HL-60 (cell line): ENCODE measurements at regions not wholly inside any gene's neighbourhood (a gene's known extent, or its start where the extent isn't known, plus 50 kb on each side); places are given as distances from the start of the nearest gene placed in this dataset.
A peak's percentile ranks its signal among the peaks of the same experiment; 100 is the strongest.

ENCODE experiments used
- DNase-seq, 2 experiments: peaks; one replicate each; pipeline ENCODE4 v3.0.0-alpha.2; 2010 to 2020; ENCODE audit warnings: low read depth in 1 of 2, low spot score in 1 of 2
- H3K27ac ChIP-seq: fragments of 250-450 bp; sonication (Bioruptor Pico); replicated peaks from 2 replicates; pipeline ENCODE4 v1.5.1; 2020; ENCODE audit warnings: mild to moderate bottlenecking, moderate library complexity
- H3K27me3 ChIP-seq: fragments of 250-450 bp; sonication (Bioruptor Pico); 2 replicates; pipeline ENCODE4 v1.5.1; 2021; ENCODE audit warnings: mild to moderate bottlenecking, moderate library complexity; ENCODE audit not compliant: insufficient read depth, poor library complexity, severe bottlenecking
- H3K4me3 ChIP-seq: replicated peaks from 2 replicates; pipeline ENCODE4 v1.5.1; 2011; ENCODE audit warnings: mild to moderate bottlenecking, control low read depth, low read length; ENCODE audit not compliant: insufficient read depth
- GABPA ChIP-seq: IDR thresholded peaks from 2 replicates; pipeline ENCODE4 v1.6.1; 2012; ENCODE audit warnings: low read depth
- POLR2AphosphoS5 ChIP-seq: IDR thresholded peaks from 2 replicates; pipeline ENCODE4 v1.6.1; 2012; ENCODE audit warnings: low read depth
- REST ChIP-seq: IDR thresholded peaks from 2 replicates; pipeline ENCODE4 v1.6.1; 2012; ENCODE audit warnings: low read depth; ENCODE audit not compliant: insufficient replicate concordance
- SPI1 ChIP-seq: IDR thresholded peaks from 2 replicates; pipeline ENCODE4 v1.6.1; 2012; ENCODE audit warnings: low read depth, mild to moderate bottlenecking, borderline replicate concordance
- TF ChIP-seq, protein P1 (sequence below): IDR thresholded peaks from one replicate; pipeline ENCODE4 v1.5.1; 2011; ENCODE audit warnings: low read length, control low read depth, inconsistent platforms; ENCODE audit not compliant: insufficient read depth

DNA sequence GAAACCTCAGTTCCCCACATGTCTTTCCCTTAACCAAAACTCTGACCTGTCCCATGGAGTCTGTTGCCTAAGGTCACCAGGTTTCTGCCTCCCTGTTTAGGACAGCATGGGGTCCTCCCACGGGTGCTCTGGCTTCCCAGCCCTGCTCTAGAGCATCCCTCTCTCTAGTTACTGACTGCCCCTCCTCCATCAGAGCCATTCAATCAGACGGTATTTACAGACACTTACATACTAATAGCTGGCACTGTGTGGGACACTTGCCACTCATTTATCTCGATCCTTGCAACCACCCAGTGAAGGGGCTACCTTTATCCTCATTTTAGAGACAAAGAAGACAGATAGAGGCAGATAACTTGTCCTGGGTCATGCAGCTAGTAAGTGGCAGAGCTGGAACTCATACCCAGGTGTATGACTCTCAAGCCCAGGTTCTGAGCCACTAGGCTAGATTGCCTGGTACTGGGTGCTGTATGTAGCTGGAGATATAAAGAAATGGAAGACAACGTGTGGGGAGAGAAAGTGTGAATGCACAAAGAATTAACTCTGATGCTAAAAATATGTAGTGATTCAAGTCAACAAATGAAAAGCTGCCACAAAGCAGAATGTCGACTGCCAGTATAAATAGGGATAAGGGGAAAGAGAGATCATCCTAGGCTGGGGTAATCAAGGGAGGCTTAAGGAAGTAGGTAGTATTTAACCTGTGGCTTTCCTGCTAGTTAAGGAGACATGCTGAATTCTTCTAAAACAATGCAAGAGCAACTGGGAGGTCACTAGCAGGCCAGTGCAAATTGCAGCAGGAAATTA lies 52.5 kb upstream of the PDE8B start:
- TF ChIP-seq GABPA (no peak), POLR2AphosphoS5 (no peak), REST (no peak), SPI1 (no peak)
- TF ChIP-seq, protein P1, sequence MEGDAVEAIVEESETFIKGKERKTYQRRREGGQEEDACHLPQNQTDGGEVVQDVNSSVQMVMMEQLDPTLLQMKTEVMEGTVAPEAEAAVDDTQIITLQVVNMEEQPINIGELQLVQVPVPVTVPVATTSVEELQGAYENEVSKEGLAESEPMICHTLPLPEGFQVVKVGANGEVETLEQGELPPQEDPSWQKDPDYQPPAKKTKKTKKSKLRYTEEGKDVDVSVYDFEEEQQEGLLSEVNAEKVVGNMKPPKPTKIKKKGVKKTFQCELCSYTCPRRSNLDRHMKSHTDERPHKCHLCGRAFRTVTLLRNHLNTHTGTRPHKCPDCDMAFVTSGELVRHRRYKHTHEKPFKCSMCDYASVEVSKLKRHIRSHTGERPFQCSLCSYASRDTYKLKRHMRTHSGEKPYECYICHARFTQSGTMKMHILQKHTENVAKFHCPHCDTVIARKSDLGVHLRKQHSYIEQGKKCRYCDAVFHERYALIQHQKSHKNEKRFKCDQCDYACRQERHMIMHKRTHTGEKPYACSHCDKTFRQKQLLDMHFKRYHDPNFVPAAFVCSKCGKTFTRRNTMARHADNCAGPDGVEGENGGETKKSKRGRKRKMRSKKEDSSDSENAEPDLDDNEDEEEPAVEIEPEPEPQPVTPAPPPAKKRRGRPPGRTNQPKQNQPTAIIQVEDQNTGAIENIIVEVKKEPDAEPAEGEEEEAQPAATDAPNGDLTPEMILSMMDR: no peak
- Histone ChIP-seq H3K27ac (no peak overlapping the region), H3K4me3 (no peak overlapping the region), H3K27me3 (no peaks in the 10 kb centered on the region)
- DNase-seq: no peak

GRCh38 chr5:77156379-77156778 lies 54.1 kb upstream of the PDE8B start:
- Histone ChIP-seq H3K4me3 (no peak overlapping the region), H3K27me3 (no peaks in the 10 kb centered on the region), H3K27ac (no peak overlapping the region)
- DNase-seq: no peak
- TF ChIP-seq POLR2AphosphoS5 (no peak), REST (no peak), SPI1 (no peak), GABPA (no peak)
- TF ChIP-seq, protein P1: no peak

- no peaks in the 10 kb centered on the region for H3K27me3 ChIP-seq
- no peak for TF ChIP-seq GABPA
- TF ChIP-seq, protein P1: no peak
- TF ChIP-seq SPI1: no peak
- TF ChIP-seq REST: no peak
- TF ChIP-seq POLR2AphosphoS5: no peak
- no peak overlapping the region for H3K4me3 ChIP-seq
- no peak overlapping the region for H3K27ac ChIP-seq
- DNase-seq: peak in 1 of 2 experiments; percentile 18
Measured at GRCh38 chr5:77155179-77155785, 55.2 kb upstream of the PDE8B start.
